ENCODE measurements at regions not wholly inside any gene's neighbourhood (a gene's known extent, or its start where the extent isn't known, plus 50 kb on each side); places are given as distances from the start of the nearest gene placed in this dataset.

- FAIRE-seq (no peak), DNase-seq (ENCODE audit: low read depth) (no peak)
- Histone ChIP-seq H3K4me3 (ENCODE audit: low read depth, low read length) (no peak overlapping the region), H3K27me3 (ENCODE audit: control insufficient read depth, insufficient read depth, low read length) (no peaks in the 10 kb centered on the region), H3K36me3 (ENCODE audit: control insufficient read depth, insufficient read depth, low read length) (no peaks in the 10 kb centered on the region)
- TF ChIP-seq CTCF (IDR thresholded peaks at IDR 0.05; ENCODE audit: insufficient read depth, low read length, severe bottlenecking) = no peak
Observed at GRCh38 chr1:195005338-195005737, 1602.9 kb downstream of the KCNT2 start.

- H3K36me3 ChIP-seq (ENCODE audit: control insufficient read depth, insufficient read depth, low read length) = no peaks in the 10 kb centered on the region
- TF ChIP-seq CTCF (IDR thresholded peaks at IDR 0.05; ENCODE audit: insufficient read depth, low read length, severe bottlenecking) = no peak
- H3K4me3 ChIP-seq (ENCODE audit: low read depth, low read length) = no peak overlapping the region
- no peaks in the 10 kb centered on the region for H3K27me3 ChIP-seq (ENCODE audit: control insufficient read depth, insufficient read depth, low read length)
- no peak for DNase-seq (ENCODE audit: low read depth)
- FAIRE-seq = no peak
Observed at GRCh38 chr1:194990483-194990882, 1617.8 kb downstream of the KCNT2 start.

DNA sequence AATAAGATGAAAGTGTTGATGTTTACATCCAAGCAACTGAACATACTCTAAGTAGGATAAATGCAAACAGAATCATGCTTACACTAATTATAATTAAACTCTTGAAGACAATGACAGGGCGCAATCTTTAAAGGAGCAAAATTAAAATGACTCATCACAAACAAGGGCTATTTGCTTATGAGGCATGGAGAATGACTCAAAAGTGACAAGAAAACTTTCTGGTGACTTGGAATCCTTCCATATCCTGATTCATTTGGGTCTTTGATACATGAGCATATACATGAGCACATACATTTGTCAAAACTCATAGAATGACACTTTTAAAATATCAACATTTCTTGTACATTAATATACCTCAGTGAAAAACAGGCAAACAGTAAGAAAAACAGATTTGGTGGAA is 1632.3 kb downstream of the KCNT2 start:
- FAIRE-seq (no peak), DNase-seq (ENCODE audit: low read depth) (peak; percentile 72)
- Histone ChIP-seq H3K4me3 (ENCODE audit: low read depth, low read length) (no peak overlapping the region), H3K36me3 (ENCODE audit: control insufficient read depth, insufficient read depth, low read length) (no peaks in the 10 kb centered on the region), H3K27me3 (ENCODE audit: control insufficient read depth, insufficient read depth, low read length) (no peaks in the 10 kb centered on the region)
- TF ChIP-seq CTCF (IDR thresholded peaks at IDR 0.05; ENCODE audit: insufficient read depth, low read length, severe bottlenecking) = no peak

DNA sequence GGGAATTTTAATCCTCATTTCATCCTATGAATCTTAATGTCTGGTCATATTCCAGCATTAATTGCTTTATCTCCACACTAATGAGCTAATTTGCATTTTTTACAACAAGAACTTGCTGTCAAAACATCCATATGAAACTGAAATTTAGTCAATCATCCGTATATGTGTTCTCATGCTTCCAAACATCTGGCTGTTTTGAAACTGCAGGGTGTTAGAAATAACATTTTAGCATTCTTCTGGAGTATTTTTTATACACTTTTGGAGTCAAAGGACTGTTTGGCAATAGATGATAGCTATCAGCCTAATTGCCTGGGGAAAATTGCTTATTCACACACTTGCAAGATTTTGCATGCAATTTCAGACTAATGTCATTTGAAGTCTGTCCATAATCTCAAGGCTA is 1639.3 kb downstream of the KCNT2 start:
- TF ChIP-seq CTCF (IDR thresholded peaks at IDR 0.05; ENCODE audit: insufficient read depth, low read length, severe bottlenecking) = no peak
- Histone ChIP-seq H3K36me3 (ENCODE audit: control insufficient read depth, insufficient read depth, low read length) (no peaks in the 10 kb centered on the region), H3K27me3 (ENCODE audit: control insufficient read depth, insufficient read depth, low read length) (no peaks in the 10 kb centered on the region), H3K4me3 (ENCODE audit: low read depth, low read length) (no peak overlapping the region)
- DNase-seq (ENCODE audit: low read depth) (no peak), FAIRE-seq (no peak)

DNA sequence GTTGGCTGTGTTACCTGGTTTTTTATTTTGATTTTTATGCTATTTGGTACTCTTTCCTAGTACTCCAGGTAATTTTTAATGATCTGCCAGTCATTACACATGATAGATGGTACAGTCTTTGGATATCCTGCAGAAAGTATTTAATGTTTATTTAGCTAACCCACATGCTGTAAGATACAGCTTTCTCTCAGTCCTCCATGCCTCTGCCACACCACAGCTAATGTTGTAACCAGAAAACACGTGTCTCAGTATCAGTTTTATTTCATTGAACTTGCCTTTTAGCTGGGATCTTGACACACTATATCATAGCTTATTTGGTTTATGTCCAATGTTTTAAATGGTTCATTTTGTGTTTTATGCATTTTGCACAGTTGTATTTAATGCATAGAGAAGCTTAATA is 1648.4 kb downstream of the KCNT2 start:
- H3K36me3 ChIP-seq (ENCODE audit: control insufficient read depth, insufficient read depth, low read length) = no peaks in the 10 kb centered on the region
- FAIRE-seq = no peak

More for the DNA sequence above, 1648.4 kb downstream of the KCNT2 start:
- TF ChIP-seq CTCF (IDR thresholded peaks at IDR 0.05; ENCODE audit: insufficient read depth, low read length, severe bottlenecking) = no peak
- H3K4me3 ChIP-seq (ENCODE audit: low read depth, low read length) = no peak overlapping the region
- no peak for DNase-seq (ENCODE audit: low read depth)
- H3K27me3 ChIP-seq (ENCODE audit: control insufficient read depth, insufficient read depth, low read length) = no peaks in the 10 kb centered on the region

All from bronchial epithelial cell (primary cell).